NT2/D1 (cell line): ENCODE measurements at regions not wholly inside any gene's neighbourhood (a gene's known extent, or its start where the extent isn't known, plus 50 kb on each side); places are given as distances from the start of the nearest gene placed in this dataset.

Experiments used
- DNase-seq: peaks from one replicate; pipeline ENCODE4 v3.0.0-alpha.2; 2011; ENCODE audit warnings: low read depth, low spot score
- H3K27me3 ChIP-seq: 2 replicates; pipeline ENCODE4 v1.6.0; 2011; ENCODE audit warnings: mild to moderate bottlenecking; ENCODE audit not compliant: insufficient read length, insufficient read depth
- H3K36me3 ChIP-seq: 2 replicates; pipeline ENCODE4 v1.6.1; 2011; ENCODE audit warnings: mild to moderate bottlenecking, low read length, mixed read lengths; ENCODE audit not compliant: insufficient read depth, insufficient read length
- H3K4me1 ChIP-seq: 2 replicates; pipeline ENCODE4 v1.5.1; 2011; ENCODE audit not compliant: insufficient read depth, insufficient read length
- H3K4me3 ChIP-seq: 2 replicates; pipeline ENCODE4 v1.5.1; 2011; ENCODE audit warnings: low read depth; ENCODE audit not compliant: insufficient read length
- H3K9ac ChIP-seq: 2 replicates; pipeline ENCODE4 v1.6.0; 2011; ENCODE audit warnings: low read depth; ENCODE audit not compliant: insufficient read length
- H3K9me3 ChIP-seq: 2 replicates; pipeline ENCODE4 v1.5.1; 2011; ENCODE audit warnings: mild to moderate bottlenecking, low read length; ENCODE audit not compliant: insufficient read depth
- SUZ12 ChIP-seq: IDR thresholded peaks from 2 replicates; pipeline ENCODE4 v1.6.1; 2011; ENCODE audit not compliant: insufficient read length, insufficient read depth; ENCODE audit errors: extremely low read depth
- YY1 ChIP-seq: IDR thresholded peaks from 2 replicates; pipeline ENCODE4 v1.6.1; 2011; ENCODE audit not compliant: insufficient read length, insufficient read depth
- ZNF274 ChIP-seq: IDR thresholded peaks from 2 replicates; pipeline ENCODE4 v1.6.1; 2011; ENCODE audit warnings: mild to moderate bottlenecking, low read depth, low read length

- Histone ChIP-seq H3K36me3 (no peaks in the 10 kb centered on the region), H3K4me1 (no peaks in the 10 kb centered on the region), H3K9ac (no peak overlapping the region), H3K27me3 (no peaks in the 10 kb centered on the region), H3K9me3 (no peaks in the 10 kb centered on the region), H3K4me3 (no peak overlapping the region)
- TF ChIP-seq SUZ12 (no peak), YY1 (no peak), ZNF274 (no peak)
- no peak for DNase-seq
These were observed 177.1 kb downstream of the PARM1 start for GRCh38 chr4:75110061-75110460.

- Histone ChIP-seq H3K4me3 (no peak overlapping the region), H3K4me1 (no peaks in the 10 kb centered on the region), H3K9me3 (no peaks in the 10 kb centered on the region), H3K36me3 (no peaks in the 10 kb centered on the region), H3K27me3 (no peaks in the 10 kb centered on the region), H3K9ac (no peak overlapping the region)
- no peak for DNase-seq
- TF ChIP-seq SUZ12 = no peak
- TF ChIP-seq ZNF274 = no peak
- TF ChIP-seq YY1 = no peak
These were observed 175.1 kb downstream of the PARM1 start for GRCh38 chr4:75107755-75108612.

GRCh38 chr4:75102787-75103085 lies 169.8 kb downstream of the PARM1 start:
- no peak for TF ChIP-seq SUZ12
- no peak overlapping the region for H3K4me3 ChIP-seq
- no peaks in the 10 kb centered on the region; the same call in 1 of the 2 replicates for H3K9me3 ChIP-seq
- no peaks in the 10 kb centered on the region for H3K36me3 ChIP-seq
- no peaks in the 10 kb centered on the region for H3K27me3 ChIP-seq
- DNase-seq = no peak
- no peak overlapping the region for H3K9ac ChIP-seq
- H3K4me1 ChIP-seq = no peaks in the 10 kb centered on the region

GRCh38 chr4:75101906-75102786 lies 169.2 kb downstream of the PARM1 start:
- no peak overlapping the region for H3K9ac ChIP-seq
- H3K27me3 ChIP-seq = no peaks in the 10 kb centered on the region
- H3K4me3 ChIP-seq = no peak overlapping the region
- H3K36me3 ChIP-seq = no peaks in the 10 kb centered on the region
- no peak for DNase-seq
- TF ChIP-seq YY1 (no peak), ZNF274 (no peak), SUZ12 (no peak)
- no peaks in the 10 kb centered on the region for H3K4me1 ChIP-seq
- H3K9me3 ChIP-seq = no peaks in the 10 kb centered on the region; the same call in 1 of the 2 replicates
